ENCODE measurements at regions not wholly inside any gene's neighbourhood (a gene's known extent, or its start where the extent isn't known, plus 50 kb on each side); places are given as distances from the start of the nearest gene placed in this dataset.

DNA sequence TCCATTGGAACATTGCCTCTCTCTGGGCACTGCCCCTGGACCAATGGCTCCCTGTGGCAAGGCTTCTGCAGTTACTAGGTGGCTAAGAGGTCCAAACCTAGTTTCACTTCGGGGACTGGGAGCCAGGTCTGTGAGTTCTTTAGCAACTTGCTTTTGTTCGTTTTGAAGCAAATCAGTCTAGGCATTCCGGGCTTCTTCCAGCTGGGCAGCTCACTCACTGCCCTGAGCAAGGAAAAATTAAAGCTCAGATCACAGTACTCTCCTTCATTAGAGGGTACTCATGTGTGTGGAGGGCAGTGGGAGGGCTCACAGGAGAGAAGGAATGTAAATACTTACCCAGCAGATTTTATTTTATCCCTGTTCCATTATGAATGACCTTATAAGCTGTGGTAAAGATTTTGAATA lies 80.3 kb downstream of the SPP2 start:
- H3K4me3 ChIP-seq (ENCODE audit: low read depth in 1 of 2, low read length in 2 of 2): no peak overlapping the region
- no peaks in the 10 kb centered on the region for H3K36me3 ChIP-seq (ENCODE audit: control insufficient read depth in 2 of 2, insufficient read depth in 2 of 2, low read length in 1 of 2)
- H3K27me3 ChIP-seq (ENCODE audit: control insufficient read depth in 1 of 2, insufficient read depth in 2 of 2, low read length in 2 of 2): no peaks in the 10 kb centered on the region
- H3K4me1 ChIP-seq (ENCODE audit: control insufficient read depth in 2 of 2, insufficient read depth in 2 of 2, low read length in 1 of 2): peaks cover 1 to 4% of the 10 kb centered on the region in 2 donors
- no peak overlapping the region for H3K27ac ChIP-seq (ENCODE audit: low read depth in 2 of 2, low read length in 1 of 2)
- 44 to 56% methylated on average over 3 of the region's 3 CpGs for WGBS, 2 donors
- H3K9me3 ChIP-seq (ENCODE audit: control insufficient read depth in 2 of 2, insufficient read depth in 1 of 2, low read depth in 1 of 2, low read length in 1 of 2): no peaks in the 10 kb centered on the region

DNA sequence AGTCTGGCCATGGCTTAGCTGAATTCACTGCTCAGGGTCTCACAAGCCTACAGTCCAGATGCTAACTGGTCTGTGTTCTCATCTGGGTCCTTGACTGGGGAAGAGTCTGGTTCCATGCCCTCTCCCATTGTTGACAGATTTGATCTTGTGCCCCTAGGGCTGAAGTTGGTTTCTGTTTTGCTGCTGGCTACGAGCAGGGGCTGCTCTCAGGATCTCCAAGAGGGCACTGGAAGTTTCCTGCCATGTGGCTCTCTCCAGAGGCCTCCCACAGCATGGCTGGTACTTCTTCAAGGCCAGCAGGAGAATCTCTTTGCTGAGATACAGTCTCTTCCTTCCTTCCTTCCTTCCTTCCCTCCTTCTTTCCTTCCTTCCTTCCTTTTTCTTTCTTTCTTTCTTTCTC lies 78.1 kb downstream of the SPP2 start:
- no peak overlapping the region for H3K4me3 ChIP-seq (ENCODE audit: low read depth in 1 of 2, low read length in 2 of 2)
- H3K27ac ChIP-seq (ENCODE audit: low read depth in 2 of 2, low read length in 1 of 2): no peak overlapping the region
- H3K4me1 ChIP-seq (ENCODE audit: control insufficient read depth in 2 of 2, insufficient read depth in 2 of 2, low read length in 1 of 2): peaks cover 0 to under 1% of the 10 kb centered on the region in 2 donors
- WGBS, 2 donors: 66 to 67% methylated on average over 1 of the region's 1 CpG
- no peaks in the 10 kb centered on the region for H3K36me3 ChIP-seq (ENCODE audit: control insufficient read depth in 2 of 2, insufficient read depth in 2 of 2, low read length in 1 of 2)
- H3K27me3 ChIP-seq (ENCODE audit: control insufficient read depth in 1 of 2, insufficient read depth in 2 of 2, low read length in 2 of 2): no peaks in the 10 kb centered on the region
- H3K9me3 ChIP-seq (ENCODE audit: control insufficient read depth in 2 of 2, insufficient read depth in 1 of 2, low read depth in 1 of 2, low read length in 1 of 2): no peaks in the 10 kb centered on the region

Measured in esophagus (tissue), 2 donors.